ENCODE measurements at regions not wholly inside any gene's neighbourhood (a gene's known extent, or its start where the extent isn't known, plus 50 kb on each side); places are given as distances from the start of the nearest gene placed in this dataset.

- no peak for TF ChIP-seq EZH2 (IDR thresholded peaks at IDR 0.05; ENCODE audit: low read depth)
- no peak for TF ChIP-seq CTCF (conservative IDR thresholded peaks at IDR 0.05)
Observed at GRCh38 chr11:134691985-134692384, 279.9 kb upstream of the B3GAT1 start.
